SU-DHL-6 (cell line): ENCODE measurements at regions not wholly inside any gene's neighbourhood (a gene's known extent, or its start where the extent isn't known, plus 50 kb on each side); places are given as distances from the start of the nearest gene placed in this dataset.

Experiments used
- CTCF ChIP-seq: fragments of 200-600 bp; sonication (generic); IDR thresholded peaks from one replicate; pipeline ENCODE4 v1.5.1; 2017; ENCODE audit warnings: antibody characterized with exemption, mild to moderate bottlenecking, low read length, moderate library complexity; ENCODE audit not compliant: insufficient read depth, poor library complexity, severe bottlenecking
- EZH2phosphoT487 ChIP-seq: fragments of 200-600 bp; sonication (generic), shearing (Covaris generic); conservative IDR thresholded peaks from 2 replicates; pipeline ENCODE4 v1.6.1; 2018; ENCODE audit warnings: mild to moderate bottlenecking, antibody characterized with exemption, low read length, moderate library complexity, mixed read lengths

GRCh38 chr11:91664521-91664920 is 560.1 kb upstream of the FAT3 start:
- TF ChIP-seq CTCF (no peak), EZH2phosphoT487 (no peak)
